SK-N-DZ (cell line): ENCODE measurements at regions not wholly inside any gene's neighbourhood (a gene's known extent, or its start where the extent isn't known, plus 50 kb on each side); places are given as distances from the start of the nearest gene placed in this dataset.
A peak's percentile ranks its signal among the peaks of the same experiment; 100 is the strongest.

Source experiments
- DNase-seq: peaks from one replicate; pipeline ENCODE4 v3.0.0-alpha.2; 2015; ENCODE audit warnings: low spot score

- no peak for DNase-seq
These were observed 530.2 kb upstream of the NBEA start for GRCh38 chr13:34411894-34412293.

GRCh38 chr13:34412295-34412694, 529.8 kb upstream of the NBEA start:
- DNase-seq = no peak

GRCh38 chr13:34412817-34413375, 529.2 kb upstream of the NBEA start:
- DNase-seq = no peak

GRCh38 chr13:34413538-34414210, 528.4 kb upstream of the NBEA start:
- no peak for DNase-seq

GRCh38 chr13:34414616-34415015, 527.5 kb upstream of the NBEA start:
- no peak for DNase-seq

- DNase-seq = no peak
These were observed 525.1 kb upstream of the NBEA start for GRCh38 chr13:34416971-34417380.

GRCh38 chr13:34417896-34418295, 524.2 kb upstream of the NBEA start:
- DNase-seq = no peak

GRCh38 chr13:34419025-34419424, 523.0 kb upstream of the NBEA start:
- DNase-seq = peak; percentile 74

GRCh38 chr13:34419755-34420154, 522.3 kb upstream of the NBEA start:
- DNase-seq = no peak

- no peak for DNase-seq
These were observed 521.2 kb upstream of the NBEA start for GRCh38 chr13:34420702-34421346.

GRCh38 chr13:34421347-34421719, 520.7 kb upstream of the NBEA start:
- DNase-seq = no peak

GRCh38 chr13:34421858-34422475, 520.1 kb upstream of the NBEA start:
- no peak for DNase-seq

GRCh38 chr13:34422956-34423355, 519.1 kb upstream of the NBEA start:
- DNase-seq = no peak

GRCh38 chr13:34425327-34425949, 516.6 kb upstream of the NBEA start:
- no peak for DNase-seq

GRCh38 chr13:34428911-34429310, 513.2 kb upstream of the NBEA start:
- DNase-seq = no peak

- DNase-seq = no peak
These were observed 511.8 kb upstream of the NBEA start for GRCh38 chr13:34430294-34430693.

GRCh38 chr13:34431827-34432581, 510.1 kb upstream of the NBEA start:
- no peak for DNase-seq

GRCh38 chr13:34435338-34435737, 506.7 kb upstream of the NBEA start:
- no peak for DNase-seq

GRCh38 chr13:34437873-34438272, 504.2 kb upstream of the NBEA start:
- no peak for DNase-seq

- DNase-seq = no peak
These were observed 489.2 kb upstream of the NBEA start for GRCh38 chr13:34452831-34453230.
